SU-DHL-6 (cell line): ENCODE measurements at regions not wholly inside any gene's neighbourhood (a gene's known extent, or its start where the extent isn't known, plus 50 kb on each side); places are given as distances from the start of the nearest gene placed in this dataset.

Experiments used
- EZH2phosphoT487 ChIP-seq: fragments of 200-600 bp; sonication (generic), shearing (Covaris generic); conservative IDR thresholded peaks from 2 replicates; pipeline ENCODE4 v1.6.1; 2018; ENCODE audit warnings: mild to moderate bottlenecking, antibody characterized with exemption, low read length, moderate library complexity, mixed read lengths
- TF ChIP-seq, protein P1 (sequence below): fragments of 200-600 bp; sonication (generic); IDR thresholded peaks from one replicate; pipeline ENCODE4 v1.5.1; 2017; ENCODE audit warnings: antibody characterized with exemption, mild to moderate bottlenecking, low read length, moderate library complexity; ENCODE audit not compliant: insufficient read depth, poor library complexity, severe bottlenecking

DNA sequence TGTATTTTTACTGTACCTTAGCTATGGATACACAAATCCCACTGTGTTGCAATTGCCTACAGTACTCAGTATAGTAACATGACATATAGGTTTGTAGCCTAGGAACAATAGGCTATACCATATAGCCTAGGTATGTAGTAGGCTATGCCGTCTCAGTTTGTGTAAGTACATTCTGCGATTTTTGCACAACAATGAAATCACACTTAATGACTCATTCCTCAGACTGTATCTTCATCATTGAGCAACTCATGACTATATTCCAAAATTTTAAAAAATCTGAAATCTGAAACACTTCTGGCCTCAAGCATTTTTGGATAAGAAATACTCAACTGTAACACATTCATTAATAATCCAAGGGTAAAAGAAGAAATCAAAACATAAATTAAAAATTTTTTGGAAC, 666.8 kb upstream of the GRAMD2B start:
- TF ChIP-seq, protein P1, sequence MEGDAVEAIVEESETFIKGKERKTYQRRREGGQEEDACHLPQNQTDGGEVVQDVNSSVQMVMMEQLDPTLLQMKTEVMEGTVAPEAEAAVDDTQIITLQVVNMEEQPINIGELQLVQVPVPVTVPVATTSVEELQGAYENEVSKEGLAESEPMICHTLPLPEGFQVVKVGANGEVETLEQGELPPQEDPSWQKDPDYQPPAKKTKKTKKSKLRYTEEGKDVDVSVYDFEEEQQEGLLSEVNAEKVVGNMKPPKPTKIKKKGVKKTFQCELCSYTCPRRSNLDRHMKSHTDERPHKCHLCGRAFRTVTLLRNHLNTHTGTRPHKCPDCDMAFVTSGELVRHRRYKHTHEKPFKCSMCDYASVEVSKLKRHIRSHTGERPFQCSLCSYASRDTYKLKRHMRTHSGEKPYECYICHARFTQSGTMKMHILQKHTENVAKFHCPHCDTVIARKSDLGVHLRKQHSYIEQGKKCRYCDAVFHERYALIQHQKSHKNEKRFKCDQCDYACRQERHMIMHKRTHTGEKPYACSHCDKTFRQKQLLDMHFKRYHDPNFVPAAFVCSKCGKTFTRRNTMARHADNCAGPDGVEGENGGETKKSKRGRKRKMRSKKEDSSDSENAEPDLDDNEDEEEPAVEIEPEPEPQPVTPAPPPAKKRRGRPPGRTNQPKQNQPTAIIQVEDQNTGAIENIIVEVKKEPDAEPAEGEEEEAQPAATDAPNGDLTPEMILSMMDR: no peak
- TF ChIP-seq EZH2phosphoT487: no peak
